HG02973 (cell line): ENCODE measurements at regions not wholly inside any gene's neighbourhood (a gene's known extent, or its start where the extent isn't known, plus 50 kb on each side); places are given as distances from the start of the nearest gene placed in this dataset.

ENCODE experiments used
- ATAC-seq: cut with Tn5 transposase; IDR thresholded peaks from one replicate; pipeline ENCODE4 v1.9.1; 2021; ENCODE audit warnings: moderate library complexity; ENCODE audit not compliant: unreplicated experiment

DNA sequence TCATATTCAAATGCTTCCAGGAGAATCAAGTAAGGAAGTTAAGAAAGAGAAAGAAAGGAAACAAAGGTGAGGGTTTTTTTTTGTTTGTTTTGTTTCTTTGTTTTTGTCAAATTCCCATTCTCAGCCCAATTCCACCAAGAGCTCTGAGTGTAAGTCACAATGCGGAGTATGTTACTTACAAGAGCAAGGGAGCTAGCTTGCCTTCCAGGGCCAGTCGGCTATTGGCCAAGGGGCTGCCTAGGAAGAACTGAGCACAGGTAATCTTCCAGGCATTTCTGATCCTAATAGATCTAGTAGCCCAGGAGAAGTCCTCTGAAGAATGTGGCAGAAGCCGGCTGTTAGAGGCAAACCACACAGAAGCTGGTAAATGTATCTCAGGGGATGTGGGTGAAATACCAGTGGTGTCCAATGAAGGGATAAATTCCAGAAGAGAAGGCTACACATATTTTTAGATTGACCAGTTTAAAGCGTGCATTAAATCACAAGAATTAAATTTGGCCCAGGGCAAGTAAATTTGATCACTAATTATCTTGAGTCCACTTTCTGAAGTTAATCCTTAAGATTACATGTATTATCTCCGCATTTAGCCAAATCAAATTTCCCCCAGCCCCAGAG, 239.6 kb upstream of the ADAMTS5 start:
- ATAC-seq: no peak

DNA sequence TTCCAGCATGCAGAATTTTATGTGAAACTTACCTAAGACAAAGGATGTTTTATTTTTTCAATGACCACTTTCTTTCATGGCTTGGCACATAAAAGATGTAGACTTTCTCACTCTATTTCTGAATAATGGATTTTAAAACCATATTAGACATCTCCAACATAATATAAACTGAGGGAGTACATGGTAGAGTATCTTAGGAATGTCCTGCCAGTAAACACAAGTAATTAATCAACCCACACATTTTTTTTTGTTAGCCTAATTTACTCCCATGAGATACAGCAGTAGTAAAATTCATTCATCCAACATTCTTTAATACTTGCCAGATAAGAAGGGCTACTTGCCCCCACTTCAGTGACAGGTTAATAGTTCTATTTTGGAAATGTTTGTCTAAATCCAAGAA, 235.4 kb upstream of the ADAMTS5 start:
- ATAC-seq: no peak

DNA sequence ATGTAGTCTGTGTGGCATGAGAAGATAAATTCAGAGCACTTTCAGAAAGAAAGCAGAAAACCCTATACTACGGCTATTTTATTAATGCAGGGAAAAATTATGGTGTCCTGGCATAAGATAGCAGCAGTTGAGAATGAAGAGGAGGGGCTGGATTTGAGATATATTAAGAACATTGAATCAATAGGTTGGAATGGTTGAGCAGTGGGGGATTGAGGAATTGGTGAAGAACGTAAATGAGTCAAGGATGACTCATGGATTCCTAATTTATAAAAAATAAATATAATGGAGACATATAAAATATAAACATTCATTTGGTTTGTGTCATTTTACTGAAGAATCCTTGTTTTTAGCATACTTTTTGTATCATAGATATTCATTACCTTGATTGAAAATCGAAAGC, 234.3 kb upstream of the ADAMTS5 start:
- no peak for ATAC-seq

DNA sequence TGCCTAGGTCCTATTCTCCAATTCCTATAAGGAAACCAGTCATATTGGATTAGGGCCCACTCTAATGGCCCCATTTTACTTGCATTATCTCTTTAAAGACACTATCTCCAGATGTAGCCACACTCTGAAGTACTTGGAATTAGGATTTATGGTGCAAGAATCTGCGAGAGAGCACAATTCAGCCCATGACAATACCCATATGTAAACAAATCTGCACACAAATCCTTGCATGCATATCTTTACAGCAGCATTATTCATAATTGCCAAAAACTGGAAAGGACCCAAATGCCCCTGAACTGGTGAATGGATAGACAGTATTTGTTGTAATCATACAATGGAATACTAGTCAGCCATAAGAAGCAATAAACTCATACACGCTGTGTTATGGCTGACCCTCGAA, 229.8 kb upstream of the ADAMTS5 start:
- no peak for ATAC-seq

DNA sequence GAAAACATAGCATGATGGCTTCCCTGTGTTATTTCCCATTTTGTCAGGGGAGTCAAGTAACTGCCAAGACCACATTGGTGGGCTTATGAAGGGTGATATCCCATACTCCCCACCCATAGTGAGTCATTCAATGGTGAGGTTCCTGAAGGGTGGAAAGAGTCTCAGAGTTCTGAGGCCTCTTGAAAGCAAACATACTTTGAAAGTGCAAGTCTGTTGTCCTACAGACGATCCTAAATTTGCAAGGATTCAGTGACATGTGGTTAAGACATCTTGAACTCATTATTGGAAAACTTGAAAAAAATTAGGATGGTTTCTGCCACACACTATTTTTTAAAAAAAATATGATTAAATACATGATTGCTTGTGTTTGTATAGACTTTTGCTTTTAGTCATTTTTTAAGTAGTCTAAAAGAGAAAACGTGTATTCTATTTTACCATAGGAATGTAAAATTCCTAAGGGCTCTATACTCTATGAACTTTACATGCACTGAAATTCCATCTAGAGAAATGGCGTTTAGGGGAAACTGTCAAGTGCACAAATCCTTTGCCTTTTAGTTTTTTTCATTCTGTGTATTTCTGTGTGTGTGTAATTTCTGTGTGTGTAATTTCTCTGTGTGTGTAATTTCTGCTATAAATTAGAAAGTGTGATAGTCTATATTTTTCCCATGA, 225.5 kb upstream of the ADAMTS5 start:
- ATAC-seq: no peak

DNA sequence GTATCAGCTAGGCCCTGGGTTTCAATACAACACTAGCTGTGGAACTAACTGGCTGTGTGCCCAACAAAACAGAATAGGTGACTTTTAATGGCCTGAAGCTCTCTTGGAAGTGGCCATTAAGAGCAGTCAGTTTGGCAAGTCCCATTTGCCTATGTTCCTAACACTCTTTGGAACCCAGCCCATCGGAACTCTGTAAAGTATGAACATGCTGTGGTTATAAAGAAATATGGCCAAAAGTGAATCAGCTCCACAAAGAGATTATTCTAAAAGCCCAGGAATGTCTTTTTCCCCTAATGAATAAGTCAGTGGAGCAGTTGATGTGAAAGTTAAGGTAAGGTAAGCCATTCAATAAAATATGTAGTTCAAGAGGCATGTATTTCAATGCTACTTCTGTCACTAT, 223.7 kb upstream of the ADAMTS5 start:
- ATAC-seq: no peak

DNA sequence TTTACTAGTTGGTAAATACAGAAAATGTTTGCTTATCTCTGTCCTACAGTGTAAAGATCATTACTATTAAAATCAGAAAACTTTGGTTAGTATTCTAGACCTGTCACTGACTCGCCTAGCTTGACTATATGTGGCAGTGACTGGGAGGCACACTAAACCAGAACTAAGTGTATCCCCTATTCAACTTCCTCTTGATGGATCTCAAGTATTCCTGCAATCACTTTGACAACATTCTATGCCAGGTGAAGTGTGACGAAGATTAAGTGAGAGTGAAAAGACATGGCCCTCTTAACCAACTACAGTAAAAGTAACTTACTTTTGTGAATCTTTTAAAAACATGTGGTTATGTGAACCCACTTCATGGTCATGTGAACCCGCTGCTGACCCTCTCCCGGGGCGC, 223.0 kb upstream of the ADAMTS5 start:
- no peak for ATAC-seq

DNA sequence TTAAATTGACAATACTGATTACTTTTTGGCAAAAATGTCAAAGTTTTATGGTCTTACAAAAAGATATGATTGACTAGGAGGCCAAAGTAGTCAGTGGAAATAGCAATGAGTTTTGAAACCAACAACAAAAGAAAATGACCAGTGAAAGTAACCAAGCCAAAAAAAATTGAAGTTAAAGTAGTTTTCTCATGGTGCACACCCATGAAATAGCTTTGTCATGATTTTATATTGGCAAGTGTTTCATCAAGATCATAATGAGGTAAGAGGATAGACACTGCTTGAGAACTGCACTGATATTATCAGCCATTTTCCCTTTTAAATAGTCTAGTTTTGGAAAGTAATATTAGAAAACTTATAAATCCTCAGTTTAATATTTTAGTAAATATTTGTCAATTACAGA, 206.2 kb upstream of the ADAMTS5 start:
- no peak for ATAC-seq

DNA sequence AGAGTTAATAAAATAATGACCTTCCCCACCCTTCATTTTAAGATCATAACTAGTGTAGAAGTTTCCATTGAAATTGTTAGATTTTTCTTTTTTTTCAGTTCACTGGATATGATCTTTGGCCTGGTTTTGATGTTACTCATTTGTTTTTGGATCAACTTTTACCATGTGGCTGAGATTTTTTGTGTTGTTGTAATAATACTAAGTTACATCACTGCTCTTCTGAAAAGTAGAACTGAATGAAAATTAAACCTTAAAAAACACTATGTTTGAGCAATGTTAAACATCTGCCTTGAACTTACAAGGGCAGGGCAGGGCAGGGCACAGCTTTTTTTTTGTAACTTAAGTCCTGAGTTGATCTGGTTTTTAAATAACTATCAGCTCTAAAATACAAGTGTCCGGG, 204.8 kb upstream of the ADAMTS5 start:
- no peak for ATAC-seq

DNA sequence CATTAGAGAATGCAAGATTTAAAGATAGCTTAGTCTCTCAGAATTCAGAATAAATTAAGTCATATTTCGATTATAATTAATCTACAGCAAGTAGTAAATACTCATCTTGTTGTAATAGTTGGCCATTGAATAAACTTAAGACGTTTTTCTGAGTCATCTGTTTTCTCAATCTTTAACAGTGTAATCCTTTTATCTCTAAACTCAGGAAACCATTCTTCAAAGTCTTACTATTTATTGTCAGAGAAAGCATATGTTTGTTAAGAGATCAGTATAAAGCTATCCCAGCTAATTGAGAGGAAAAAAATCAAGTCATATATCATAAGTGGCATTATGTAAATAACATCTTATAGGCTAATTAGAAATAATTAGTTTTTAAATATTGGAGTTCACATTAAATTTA, 201.2 kb upstream of the ADAMTS5 start:
- ATAC-seq: no peak

DNA sequence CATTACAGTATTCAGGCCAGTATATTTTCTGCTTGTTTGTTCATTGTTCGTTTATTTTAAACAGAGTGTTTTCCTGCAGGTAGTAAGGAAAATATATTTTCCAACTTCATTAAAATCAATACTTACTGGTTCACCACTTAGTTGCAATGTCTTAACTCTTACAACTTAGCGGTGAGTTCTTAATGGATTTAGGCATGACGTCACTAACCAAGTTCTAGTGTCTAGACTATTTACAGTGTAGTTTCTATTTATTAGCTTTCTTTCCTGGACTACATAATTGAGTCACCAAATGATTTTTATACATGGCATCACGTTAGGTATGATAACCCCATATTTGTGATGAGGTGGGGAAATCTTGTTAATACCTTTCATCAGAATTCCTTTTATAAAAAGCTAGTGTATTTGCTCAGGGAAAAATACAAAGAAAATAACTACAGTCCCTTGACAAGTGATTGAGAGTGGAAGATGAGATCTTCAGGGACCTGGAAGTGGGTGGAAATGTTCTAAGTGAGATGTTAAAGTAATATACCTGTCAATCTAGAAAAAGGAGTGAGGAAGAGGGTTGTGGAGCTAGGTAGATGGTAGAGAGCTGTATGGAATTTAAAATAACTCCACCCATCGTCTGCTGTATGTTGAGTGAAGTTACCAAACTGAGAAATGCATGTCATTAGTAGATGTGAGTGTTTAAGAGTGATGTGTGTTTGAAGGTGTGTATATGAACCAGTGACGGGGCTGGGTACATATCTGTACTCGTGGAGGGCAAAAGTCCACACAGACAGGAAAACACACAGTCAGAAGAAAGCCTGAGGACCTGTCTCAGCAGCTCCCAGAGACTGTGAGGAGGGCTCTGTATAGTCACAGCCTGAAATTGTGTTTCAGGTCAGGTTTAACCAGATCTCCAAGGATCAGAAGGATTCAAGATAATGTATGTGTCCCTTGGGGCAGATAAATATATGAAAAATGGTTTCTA, 197.6 kb upstream of the ADAMTS5 start:
- ATAC-seq: no peak

DNA sequence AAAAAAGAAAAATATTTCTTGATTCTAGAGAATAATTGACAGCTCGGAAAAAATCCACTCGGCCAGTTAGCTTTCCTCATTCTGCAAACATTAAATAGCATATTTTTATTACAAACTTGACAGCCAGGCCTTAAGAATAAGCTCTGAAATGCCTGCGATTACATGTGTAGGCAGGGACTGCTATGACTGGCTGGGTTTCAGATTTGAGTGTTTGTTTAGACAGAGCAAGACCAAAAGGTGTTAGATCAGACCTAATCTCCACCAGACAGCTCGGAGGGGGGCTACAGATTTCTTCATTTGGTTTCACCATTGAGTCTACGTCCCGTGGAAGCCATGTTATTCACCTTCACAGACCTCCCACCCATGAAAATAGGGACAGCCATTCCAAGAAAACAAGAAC, 192.1 kb upstream of the ADAMTS5 start:
- ATAC-seq: no peak

DNA sequence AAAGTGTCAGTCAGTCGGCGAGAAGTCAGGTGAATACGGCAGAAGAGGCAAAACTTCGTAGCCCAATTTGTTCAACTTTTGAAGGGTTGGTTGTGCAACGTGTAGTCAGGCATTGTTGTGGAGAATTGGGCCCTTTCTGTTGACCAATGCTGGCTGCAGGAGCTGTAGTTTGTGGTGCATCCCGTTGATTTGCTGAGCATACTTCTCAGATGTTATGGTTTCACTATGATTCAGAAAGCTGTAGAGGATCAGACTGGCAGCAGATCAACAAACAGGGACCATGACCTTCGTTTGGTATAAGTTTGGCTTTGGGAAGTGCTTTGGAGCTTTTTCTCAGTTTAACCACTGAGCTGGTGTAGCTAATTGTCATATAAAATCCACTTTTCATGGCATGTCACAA, 190.2 kb upstream of the ADAMTS5 start:
- ATAC-seq: no peak

DNA sequence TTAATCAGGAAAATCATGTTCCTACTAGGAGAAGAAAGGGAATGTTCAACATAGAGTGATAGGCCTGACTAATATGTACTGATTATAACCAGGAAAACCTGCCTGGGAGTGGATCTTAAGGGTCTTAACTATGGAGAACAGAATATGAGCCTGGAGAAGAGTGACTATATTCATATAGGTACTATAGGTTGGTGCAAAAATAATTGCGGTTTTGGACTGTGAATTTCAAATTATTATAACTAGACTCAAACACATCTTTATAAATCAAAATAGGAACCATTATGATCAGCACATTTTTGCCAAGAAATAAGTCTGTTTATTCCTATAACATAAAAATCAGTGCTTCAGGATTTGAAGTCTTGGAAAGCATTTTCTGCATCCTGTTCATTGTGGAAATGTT, 189.8 kb upstream of the ADAMTS5 start:
- ATAC-seq: no peak

DNA sequence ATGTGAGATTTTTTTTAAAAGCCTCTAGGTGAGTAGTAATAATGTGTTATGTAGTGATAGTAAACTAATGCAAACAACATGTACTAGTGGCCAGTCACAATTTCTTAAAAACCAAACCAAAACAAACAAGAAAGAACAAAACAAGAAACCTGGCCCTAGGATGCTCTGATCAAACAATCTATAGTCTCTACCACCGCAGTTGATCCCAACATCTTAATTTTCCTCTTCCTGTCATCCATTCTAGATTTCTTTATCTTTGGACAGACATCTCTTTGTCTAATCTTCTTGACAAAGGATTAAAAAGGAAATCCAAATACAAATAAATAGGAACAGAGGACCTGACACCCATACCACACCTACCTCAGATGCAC, 188.2 kb upstream of the ADAMTS5 start:
- ATAC-seq: no peak

DNA sequence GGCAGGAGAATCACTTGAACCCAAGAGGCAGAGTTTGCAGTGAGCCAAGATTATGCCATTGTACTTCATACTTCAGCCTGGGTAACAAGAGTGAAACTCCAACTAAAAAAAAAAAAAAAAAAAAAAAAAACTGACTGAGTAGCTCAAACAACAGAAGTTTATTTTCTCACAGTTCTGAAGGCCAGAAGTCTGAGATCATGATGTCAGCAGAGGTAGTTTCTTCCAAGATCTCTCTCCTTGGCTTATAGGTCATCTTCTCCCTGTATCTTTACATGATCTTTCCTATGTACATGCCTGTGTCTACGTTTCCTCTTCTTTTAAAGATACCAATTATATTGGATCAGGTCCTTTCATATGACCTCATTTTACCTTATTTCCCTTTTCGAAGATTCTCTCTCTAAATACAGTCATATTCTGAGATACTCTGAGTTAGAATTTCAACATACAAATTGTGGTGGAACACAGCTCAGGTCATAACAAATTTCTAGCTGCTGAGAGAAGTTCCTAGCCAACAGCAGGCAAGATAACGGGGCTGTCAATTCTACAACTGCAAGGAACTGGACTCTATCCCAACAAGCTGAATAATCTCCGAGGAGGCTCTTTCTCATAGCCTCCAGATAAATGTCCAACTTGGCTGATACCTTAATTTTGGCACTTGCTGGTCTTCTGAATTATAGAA, 187.7 kb upstream of the ADAMTS5 start:
- no peak for ATAC-seq

DNA sequence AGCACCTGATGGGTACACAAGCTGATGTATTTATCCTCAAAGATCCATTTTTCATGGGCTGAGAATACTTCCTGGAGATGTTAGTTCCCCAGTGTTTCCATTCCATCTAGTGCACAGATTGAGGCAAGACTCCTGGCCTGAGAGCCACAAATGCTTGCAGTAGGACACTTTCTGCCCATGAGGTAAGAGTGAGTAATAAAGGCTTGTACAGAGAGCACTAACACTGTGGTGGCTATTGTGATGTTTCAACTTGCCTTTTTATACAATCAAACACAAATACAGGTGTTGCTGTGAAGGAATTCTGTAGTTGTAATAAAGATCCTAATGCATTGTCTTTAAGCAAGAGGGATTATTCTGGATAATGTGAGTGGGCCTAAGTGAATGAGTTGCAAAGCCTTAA, 186.1 kb upstream of the ADAMTS5 start:
- no peak for ATAC-seq

DNA sequence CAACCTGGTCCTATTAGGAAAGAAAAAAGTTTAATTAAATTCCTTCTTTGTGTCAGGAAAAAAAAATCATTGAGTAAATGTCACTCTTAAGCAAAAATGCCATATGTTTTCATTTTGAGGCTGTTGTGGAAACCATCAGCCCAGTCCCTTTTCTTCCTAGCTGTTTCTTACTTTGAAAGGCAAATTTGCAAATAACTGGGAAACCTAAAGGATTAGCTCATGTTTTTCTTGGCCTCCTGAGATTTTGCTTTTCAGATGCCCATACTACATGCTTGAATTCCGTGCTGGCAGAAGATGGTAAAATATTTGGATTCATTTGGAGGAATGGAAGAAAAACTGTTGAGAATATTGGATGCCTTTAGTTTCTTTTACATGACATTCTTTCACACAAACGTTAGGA, 182.1 kb upstream of the ADAMTS5 start:
- no peak for ATAC-seq

DNA sequence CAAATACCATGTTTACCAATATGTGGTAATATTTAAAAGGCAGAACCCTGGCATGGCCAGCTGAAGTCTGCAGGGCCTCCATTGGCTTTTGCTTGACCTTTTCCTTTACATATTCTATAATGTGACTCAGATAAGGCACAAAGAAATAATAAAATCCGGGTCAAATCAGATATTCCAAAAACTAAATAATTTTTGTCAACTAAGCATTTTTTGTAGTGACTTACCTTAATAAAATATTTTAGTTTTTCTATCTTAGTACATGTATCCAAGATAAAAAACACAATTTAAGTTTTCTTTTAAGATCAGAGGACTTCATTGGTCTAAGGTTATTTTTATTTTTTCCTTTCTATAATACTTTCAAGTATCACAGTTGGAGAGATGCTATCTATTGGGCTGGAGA, 179.4 kb upstream of the ADAMTS5 start:
- no peak for ATAC-seq

DNA sequence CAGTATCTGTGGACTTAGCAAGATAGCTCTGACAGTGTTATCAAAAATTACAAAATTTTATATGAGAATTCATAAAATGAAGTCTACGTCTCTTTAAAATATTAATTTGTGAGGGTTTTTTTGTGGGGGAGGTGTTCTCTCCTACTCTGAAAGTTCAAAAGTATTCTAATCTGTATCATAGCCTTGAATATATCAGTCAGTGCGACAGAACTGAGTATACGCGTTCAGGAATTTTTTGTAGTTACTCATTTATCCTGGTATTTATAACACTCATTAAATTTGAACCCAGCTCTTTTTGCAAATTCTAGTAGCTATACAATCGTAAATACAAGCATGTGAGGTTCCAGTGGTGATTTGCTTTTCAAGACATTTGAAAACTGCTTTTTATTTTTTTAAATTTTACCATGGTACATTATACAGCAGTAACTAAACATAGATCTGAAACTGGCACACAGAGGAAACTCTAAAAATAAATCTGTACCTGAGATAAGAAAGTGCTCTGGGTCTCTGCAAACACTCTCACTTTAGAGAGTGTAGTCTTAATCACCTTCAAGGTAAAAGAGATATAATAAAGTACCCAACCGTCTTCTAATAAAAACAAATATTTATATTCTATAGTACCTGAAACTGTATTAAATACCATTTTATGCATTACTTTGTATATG, 178.4 kb upstream of the ADAMTS5 start:
- no peak for ATAC-seq

DNA sequence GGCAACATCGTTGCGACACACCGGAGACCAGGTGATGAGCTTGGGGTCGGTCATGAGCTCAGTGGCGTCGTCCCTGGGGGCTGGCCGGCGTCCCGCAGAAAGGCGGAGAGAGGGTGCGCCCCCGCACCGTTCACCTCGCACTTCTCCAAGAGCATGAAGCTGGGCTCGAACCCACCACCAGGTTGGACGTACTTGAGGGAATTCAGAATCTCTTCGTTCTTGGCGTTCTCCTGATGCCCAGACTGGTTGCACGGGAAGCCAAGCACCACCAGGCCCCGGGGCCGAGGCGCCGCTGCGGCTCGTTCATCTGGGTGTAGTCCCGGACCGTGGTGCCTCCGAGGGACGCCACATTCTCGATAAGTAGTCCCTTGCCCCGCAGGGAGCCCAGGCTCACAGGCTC, 176.6 kb upstream of the ADAMTS5 start:
- ATAC-seq: no peak
